GM08714 (cell line): ENCODE measurements at regions not wholly inside any gene's neighbourhood (a gene's known extent, or its start where the extent isn't known, plus 50 kb on each side); places are given as distances from the start of the nearest gene placed in this dataset.

Source experiments
- H3K4me3 ChIP-seq: fragments of 200-500 bp; sonication (Bioruptor generic); 2 replicates; pipeline ENCODE4 v1.5.1; 2014; ENCODE audit warnings: mild to moderate bottlenecking, low read length, inconsistent platforms
- ZNF274 ChIP-seq: IDR thresholded peaks from 2 replicates; pipeline ENCODE4 v1.6.1; 2012; ENCODE audit warnings: mild to moderate bottlenecking, low read depth, low read length

DNA sequence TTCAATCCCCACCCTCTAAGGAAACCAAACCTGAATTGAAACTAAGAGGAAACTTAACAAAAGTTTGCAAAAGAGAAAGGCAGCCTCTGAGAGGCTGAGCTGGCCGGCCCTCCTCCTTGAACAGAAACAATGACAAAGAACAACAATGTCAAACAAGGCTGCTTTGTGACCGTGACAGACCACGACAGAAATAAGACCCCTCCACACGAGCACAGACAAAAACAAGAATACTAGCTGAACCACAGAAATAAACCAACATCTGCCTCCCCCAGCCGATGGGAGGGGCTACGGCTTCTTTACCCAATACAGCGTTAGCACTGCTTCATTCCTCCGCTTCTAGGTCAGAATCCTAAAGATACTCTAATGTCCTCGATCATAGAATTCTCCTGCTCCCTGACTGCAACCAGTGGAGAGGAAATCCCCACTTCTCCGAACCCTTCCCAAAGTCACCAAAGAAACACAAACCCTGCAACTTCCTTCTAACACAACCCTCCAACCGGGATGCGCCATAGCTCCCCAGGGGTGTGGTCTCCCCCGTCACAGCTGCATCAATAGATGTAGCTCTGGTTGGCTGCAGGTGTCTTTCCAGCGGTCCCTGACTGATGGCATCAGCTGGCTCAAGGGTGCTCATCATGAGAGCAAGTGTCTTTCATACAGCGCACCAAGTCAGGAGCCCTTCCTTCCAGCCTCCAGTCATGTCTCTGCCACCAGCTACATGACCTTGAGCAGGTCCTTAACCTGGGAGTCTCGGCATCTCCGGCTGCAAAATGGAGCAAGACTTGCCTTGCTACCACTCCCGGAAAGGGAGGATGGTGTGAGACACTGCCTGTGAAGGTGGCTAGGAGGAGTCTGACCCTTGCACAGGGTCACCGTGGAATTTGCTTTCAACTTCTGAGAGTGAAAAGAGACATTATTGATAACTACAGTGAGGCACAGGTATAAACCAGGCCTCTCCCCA lies 198.6 kb downstream of the HAUS1 start:
- no peak overlapping the region; the same call in 1 of the 2 replicates for H3K4me3 ChIP-seq
- TF ChIP-seq ZNF274, result no peak

GRCh38 chr18:46310258-46310657 lies 206.1 kb downstream of the HAUS1 start:
- TF ChIP-seq ZNF274, result no peak
- H3K4me3 ChIP-seq, result no peak overlapping the region

GRCh38 chr18:46310675-46311345 lies 206.6 kb downstream of the HAUS1 start:
- TF ChIP-seq ZNF274, result no peak
- no peak overlapping the region for H3K4me3 ChIP-seq

DNA sequence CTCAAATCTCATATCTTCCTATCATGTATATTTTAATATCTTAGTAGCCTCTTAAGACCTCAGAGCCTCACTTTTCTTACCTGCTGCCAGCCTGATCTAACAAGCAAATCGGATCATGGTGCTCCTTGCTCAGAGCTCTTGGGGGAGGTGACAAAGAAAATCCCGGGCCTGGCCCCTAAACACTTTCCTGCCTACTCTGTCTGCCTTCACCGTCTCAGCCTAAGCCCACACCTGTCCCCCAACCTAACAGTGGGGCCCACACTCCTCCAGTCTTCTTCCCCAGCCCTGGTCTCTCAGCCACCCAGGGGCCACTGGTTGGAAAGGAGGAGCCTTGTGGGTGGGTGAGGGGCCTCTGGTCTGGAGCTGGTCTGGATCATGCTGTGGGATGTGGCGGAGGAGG lies 207.3 kb downstream of the HAUS1 start:
- H3K4me3 ChIP-seq, result no peak overlapping the region
- no peak for TF ChIP-seq ZNF274

DNA sequence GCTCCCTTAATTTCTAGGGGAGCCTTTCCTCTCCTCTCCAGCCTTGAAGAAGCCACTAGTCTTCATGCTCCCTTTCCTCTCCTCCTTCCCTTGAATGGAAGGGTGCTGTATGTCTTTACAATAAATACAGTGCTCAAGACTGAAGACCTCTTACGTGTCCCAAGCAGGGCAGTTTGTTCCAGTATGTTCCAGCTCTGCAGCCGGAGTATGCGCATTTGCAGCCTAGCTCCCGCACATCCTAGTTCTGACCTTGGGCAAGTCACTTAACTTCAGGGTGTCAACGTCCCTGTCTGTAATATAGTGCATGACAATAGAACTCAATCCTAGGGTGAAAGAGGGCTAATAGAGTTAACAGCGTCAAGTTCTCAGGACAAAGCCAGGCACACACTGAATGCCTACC lies 208.0 kb downstream of the HAUS1 start:
- TF ChIP-seq ZNF274, result no peak
- no peak overlapping the region for H3K4me3 ChIP-seq

DNA sequence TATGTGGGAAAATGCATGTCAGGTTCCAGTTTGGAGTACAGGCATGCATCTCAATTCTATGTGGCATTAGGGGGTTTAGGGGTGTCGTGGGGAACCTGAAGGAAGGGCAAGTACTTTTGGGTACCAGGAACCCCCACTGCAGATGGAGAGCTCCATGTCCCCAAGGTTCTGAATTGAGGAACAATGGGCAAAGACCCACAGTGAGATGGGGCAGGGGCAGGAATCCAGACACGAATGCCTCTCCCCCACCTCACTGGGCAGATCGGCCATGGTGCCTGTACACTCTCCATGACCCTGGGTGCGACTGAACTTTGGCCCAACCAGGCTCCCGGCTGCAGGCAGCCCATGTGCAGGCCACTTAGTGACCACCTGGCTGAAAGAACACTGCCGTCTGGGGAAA lies 209.3 kb downstream of the HAUS1 start:
- no peak overlapping the region for H3K4me3 ChIP-seq
- TF ChIP-seq ZNF274, result no peak

DNA sequence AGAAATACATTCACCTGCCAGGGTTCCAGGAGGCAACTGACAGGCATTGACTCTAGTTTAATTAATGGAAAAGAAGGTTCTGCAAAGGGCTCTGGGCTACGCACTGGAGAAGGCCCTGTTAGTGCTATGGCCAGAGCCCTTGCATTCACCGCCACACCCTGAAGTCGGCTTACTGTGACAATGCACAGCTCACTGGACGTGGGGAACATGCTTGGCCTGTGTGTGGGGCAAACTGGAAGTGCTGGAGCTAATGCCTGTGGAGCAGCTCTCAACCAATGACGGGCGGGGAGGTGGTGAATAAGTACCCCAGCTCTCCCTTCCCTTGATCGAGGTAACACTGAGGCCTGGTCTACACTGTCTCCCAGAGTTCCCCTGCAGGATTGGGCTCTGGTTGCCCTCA lies 209.8 kb downstream of the HAUS1 start:
- no peak for TF ChIP-seq ZNF274

DNA sequence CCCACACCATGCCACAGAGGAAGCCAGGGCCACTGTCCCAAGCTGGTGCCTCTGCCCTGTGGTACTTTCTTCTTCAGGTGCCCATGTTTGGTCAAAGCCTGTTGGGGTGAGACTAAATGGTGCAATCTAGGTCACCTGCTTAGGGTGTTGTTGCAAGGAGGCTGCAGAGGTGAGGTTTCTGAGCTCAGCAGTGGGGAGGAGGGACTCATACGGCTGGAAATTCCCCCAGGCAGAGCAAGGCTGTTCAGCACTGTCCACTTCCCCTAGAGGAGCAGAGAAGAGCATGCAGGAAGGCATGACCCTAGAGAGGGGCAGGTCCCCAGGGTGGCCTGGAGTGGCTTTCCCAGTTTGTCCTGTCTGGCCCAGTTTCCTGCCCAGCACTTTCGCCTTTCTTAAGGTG lies 211.0 kb downstream of the HAUS1 start:
- no peak for TF ChIP-seq ZNF274
- H3K4me3 ChIP-seq, result no peak overlapping the region

More for the DNA sequence above, 209.8 kb downstream of the HAUS1 start:
- no peak overlapping the region for H3K4me3 ChIP-seq

- no peak for TF ChIP-seq ZNF274
Measured at GRCh38 chr18:46318356-46318755, 214.2 kb downstream of the HAUS1 start.

GRCh38 chr18:46319783-46320182 lies 215.6 kb downstream of the HAUS1 start:
- H3K4me3 ChIP-seq, result no peak overlapping the region
- TF ChIP-seq ZNF274, result no peak

More at GRCh38 chr18:46318356-46318755, 214.2 kb downstream of the HAUS1 start:
- no peak overlapping the region for H3K4me3 ChIP-seq

DNA sequence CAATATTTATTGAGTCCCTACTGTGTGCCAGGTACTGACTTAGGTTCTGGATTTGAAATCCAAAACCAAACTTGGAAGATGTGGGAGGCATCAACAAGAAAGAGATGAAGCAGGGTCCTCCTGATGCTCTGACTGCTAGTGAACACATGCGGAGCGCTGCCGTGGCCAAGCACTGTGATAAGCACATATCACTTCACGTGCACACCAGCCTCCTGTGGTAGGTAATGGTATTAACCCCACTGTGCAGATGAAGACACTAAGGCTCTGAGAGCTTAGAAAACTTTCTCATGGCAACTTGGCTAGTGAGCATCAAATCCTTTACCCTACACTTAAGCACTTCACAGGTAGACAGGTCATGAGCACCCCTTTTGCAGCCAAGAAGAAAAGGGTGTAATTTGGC lies 216.1 kb downstream of the HAUS1 start:
- no peak overlapping the region for H3K4me3 ChIP-seq
- no peak for TF ChIP-seq ZNF274

- TF ChIP-seq ZNF274, result no peak
- H3K4me3 ChIP-seq, result no peak overlapping the region
Measured at GRCh38 chr18:46320928-46321711, 216.9 kb downstream of the HAUS1 start.

- TF ChIP-seq ZNF274, result no peak
- no peak overlapping the region for H3K4me3 ChIP-seq
Measured at GRCh38 chr18:46321955-46322354, 217.8 kb downstream of the HAUS1 start.

DNA sequence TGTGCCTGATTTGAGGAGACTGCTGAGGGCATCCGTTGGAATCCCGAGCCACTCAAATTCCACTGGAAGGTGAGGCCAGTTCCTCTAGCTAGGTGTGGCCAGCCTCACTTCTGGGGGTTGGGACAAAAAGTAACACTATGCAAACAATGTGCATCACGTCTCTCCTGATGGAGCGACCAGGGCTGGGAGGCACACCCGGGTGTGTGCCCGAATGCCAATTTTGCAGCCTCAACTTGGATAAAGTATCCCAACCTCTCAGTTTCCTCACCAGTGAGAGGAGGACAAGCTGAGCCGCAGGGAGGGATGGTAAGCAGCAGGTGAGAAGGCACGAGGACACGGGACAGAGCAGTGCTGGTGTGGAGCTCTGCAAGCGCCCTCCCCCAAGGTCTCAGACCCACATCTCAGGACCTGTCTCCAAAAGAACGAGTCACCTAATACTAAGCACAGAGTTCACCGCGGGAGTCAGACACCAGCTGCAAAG lies 218.3 kb downstream of the HAUS1 start:
- TF ChIP-seq ZNF274, result no peak
- H3K4me3 ChIP-seq, result no peak overlapping the region
